MG63 (cell line): ENCODE measurements at regions not wholly inside any gene's neighbourhood (a gene's known extent, or its start where the extent isn't known, plus 50 kb on each side); places are given as distances from the start of the nearest gene placed in this dataset.
"Not testable (repeated sequence)": the region's sequence is repeated elsewhere in the genome, so short reads cannot be mapped to it uniquely, and the experiment has no call there.

Experiments
- DNase-seq: peaks from one replicate; pipeline ENCODE4 v3.0.0-alpha.2; 2020
- H3K27me3 ChIP-seq: fragments of 250-450 bp; sonication (Bioruptor Pico); 2 replicates; pipeline ENCODE4 v1.5.1; 2020; ENCODE audit warnings: mild to moderate bottlenecking, moderate library complexity
- H3K36me3 ChIP-seq: fragments of 250-450 bp; sonication (Bioruptor Pico); 2 replicates; pipeline ENCODE4 v1.5.1; 2020; ENCODE audit warnings: mild to moderate bottlenecking, moderate library complexity
- H3K4me3 ChIP-seq: fragments of 250-450 bp; sonication (Bioruptor Pico); 2 replicates; pipeline ENCODE4 v1.5.1; 2020; ENCODE audit warnings: mild to moderate bottlenecking, moderate library complexity
- H3K9me3 ChIP-seq: fragments of 250-450 bp; sonication (Bioruptor Pico); 2 replicates; pipeline ENCODE4 v1.5.1; 2020; ENCODE audit warnings: mild to moderate bottlenecking, moderate library complexity

GRCh38 chr9:75246949-75247348, 158.6 kb downstream of the OSTF1 start:
- no peak for DNase-seq
- no peaks in the 10 kb centered on the region for H3K36me3 ChIP-seq
- H3K9me3 ChIP-seq: no peaks in the 10 kb centered on the region
- H3K4me3 ChIP-seq: no peak overlapping the region
- no peaks in the 10 kb centered on the region for H3K27me3 ChIP-seq

- Histone ChIP-seq H3K27me3 (no peaks in the 10 kb centered on the region), H3K9me3 (no peaks in the 10 kb centered on the region), H3K4me3 (no peak overlapping the region), H3K36me3 (no peaks in the 10 kb centered on the region)
- no peak for DNase-seq
Observed at GRCh38 chr9:75265525-75265972, 177.2 kb downstream of the OSTF1 start.

GRCh38 chr9:75269197-75269596, 180.9 kb downstream of the OSTF1 start:
- Histone ChIP-seq H3K9me3 (no peaks in the 10 kb centered on the region), H3K27me3 (no peaks in the 10 kb centered on the region), H3K4me3 (no peak overlapping the region), H3K36me3 (no peaks in the 10 kb centered on the region)
- DNase-seq: no peak

- H3K9me3 ChIP-seq, H3K27me3 ChIP-seq, H3K4me3 ChIP-seq, DNase-seq, H3K36me3 ChIP-seq: not testable (repeated sequence)
Observed at GRCh38 chr9:75273055-75273454, 184.7 kb downstream of the OSTF1 start.

GRCh38 chr9:75274781-75275180, 186.5 kb downstream of the OSTF1 start:
- no peaks in the 10 kb centered on the region for H3K36me3 ChIP-seq
- DNase-seq: no peak

GRCh38 chr9:75282047-75282446, 193.7 kb downstream of the OSTF1 start:
- Histone ChIP-seq H3K27me3 (no peaks in the 10 kb centered on the region), H3K9me3 (no peaks in the 10 kb centered on the region), H3K36me3 (no peaks in the 10 kb centered on the region), H3K4me3 (no peak overlapping the region)
- no peak for DNase-seq

More at GRCh38 chr9:75274781-75275180, 186.5 kb downstream of the OSTF1 start:
- Histone ChIP-seq H3K27me3 (no peaks in the 10 kb centered on the region), H3K9me3 (no peaks in the 10 kb centered on the region), H3K4me3 (no peak overlapping the region)

- DNase-seq: no peak
- H3K36me3 ChIP-seq: no peaks in the 10 kb centered on the region
- H3K9me3 ChIP-seq: no peaks in the 10 kb centered on the region
- no peaks in the 10 kb centered on the region for H3K27me3 ChIP-seq
- no peak overlapping the region for H3K4me3 ChIP-seq
Observed at GRCh38 chr9:75289332-75289731, 201.0 kb downstream of the OSTF1 start.

- DNase-seq: no peak
- no peaks in the 10 kb centered on the region for H3K9me3 ChIP-seq
- H3K4me3 ChIP-seq: no peak overlapping the region
- no peaks in the 10 kb centered on the region for H3K36me3 ChIP-seq
- no peaks in the 10 kb centered on the region for H3K27me3 ChIP-seq
Observed at GRCh38 chr9:75299324-75299723, 211.0 kb downstream of the OSTF1 start.

GRCh38 chr9:75333624-75334023, 245.3 kb downstream of the OSTF1 start:
- H3K9me3 ChIP-seq: no peaks in the 10 kb centered on the region
- H3K27me3 ChIP-seq: no peaks in the 10 kb centered on the region
- H3K36me3 ChIP-seq: no peaks in the 10 kb centered on the region
- no peak for DNase-seq
- no peak overlapping the region for H3K4me3 ChIP-seq

- no peak for DNase-seq
Observed at GRCh38 chr9:75358846-75359245, 270.5 kb downstream of the OSTF1 start.

GRCh38 chr9:75359638-75360037, 271.3 kb downstream of the OSTF1 start:
- Histone ChIP-seq H3K9me3 (no peaks in the 10 kb centered on the region), H3K27me3 (no peaks in the 10 kb centered on the region), H3K36me3 (no peaks in the 10 kb centered on the region), H3K4me3 (no peak overlapping the region)
- DNase-seq: no peak

More at GRCh38 chr9:75358846-75359245, 270.5 kb downstream of the OSTF1 start:
- H3K9me3 ChIP-seq: no peaks in the 10 kb centered on the region
- no peaks in the 10 kb centered on the region for H3K36me3 ChIP-seq
- no peaks in the 10 kb centered on the region for H3K27me3 ChIP-seq
- no peak overlapping the region for H3K4me3 ChIP-seq

- no peaks in the 10 kb centered on the region for H3K36me3 ChIP-seq
- H3K4me3 ChIP-seq: no peak overlapping the region
- no peaks in the 10 kb centered on the region for H3K9me3 ChIP-seq
- H3K27me3 ChIP-seq: no peaks in the 10 kb centered on the region
- no peak for DNase-seq
Observed at GRCh38 chr9:75360252-75360651, 271.9 kb downstream of the OSTF1 start.

- not testable (repeated sequence) for H3K4me3 ChIP-seq, H3K36me3 ChIP-seq, H3K9me3 ChIP-seq, H3K27me3 ChIP-seq, DNase-seq
Observed at GRCh38 chr9:75362446-75362845, 274.1 kb downstream of the OSTF1 start.

GRCh38 chr9:75365196-75365595, 276.9 kb downstream of the OSTF1 start:
- DNase-seq: no peak
- Histone ChIP-seq H3K27me3 (no peaks in the 10 kb centered on the region), H3K4me3 (no peak overlapping the region)

GRCh38 chr9:75369989-75370388, 281.7 kb downstream of the OSTF1 start:
- DNase-seq: no peak
- no peaks in the 10 kb centered on the region for H3K9me3 ChIP-seq
- no peaks in the 10 kb centered on the region for H3K27me3 ChIP-seq
- H3K4me3 ChIP-seq: no peak overlapping the region
- H3K36me3 ChIP-seq: no peaks in the 10 kb centered on the region

More at GRCh38 chr9:75365196-75365595, 276.9 kb downstream of the OSTF1 start:
- H3K36me3 ChIP-seq: no peaks in the 10 kb centered on the region
- H3K9me3 ChIP-seq: no peaks in the 10 kb centered on the region

- H3K4me3 ChIP-seq: no peak overlapping the region
- no peaks in the 10 kb centered on the region for H3K9me3 ChIP-seq
- no peaks in the 10 kb centered on the region for H3K27me3 ChIP-seq
- H3K36me3 ChIP-seq: no peaks in the 10 kb centered on the region
- DNase-seq: peak; percentile 11
Observed at GRCh38 chr9:75372499-75373268, 284.4 kb downstream of the OSTF1 start.

- no peak overlapping the region for H3K4me3 ChIP-seq
Observed at GRCh38 chr9:75376680-75377254, 288.5 kb downstream of the OSTF1 start.

GRCh38 chr9:75378036-75378435, 289.7 kb downstream of the OSTF1 start:
- no peaks in the 10 kb centered on the region for H3K27me3 ChIP-seq
- no peak for DNase-seq

More at GRCh38 chr9:75376680-75377254, 288.5 kb downstream of the OSTF1 start:
- Histone ChIP-seq H3K27me3 (no peaks in the 10 kb centered on the region), H3K36me3 (no peaks in the 10 kb centered on the region), H3K9me3 (no peaks in the 10 kb centered on the region)
- no peak for DNase-seq

More at GRCh38 chr9:75378036-75378435, 289.7 kb downstream of the OSTF1 start:
- H3K36me3 ChIP-seq: no peaks in the 10 kb centered on the region
- no peaks in the 10 kb centered on the region for H3K9me3 ChIP-seq
- no peak overlapping the region for H3K4me3 ChIP-seq
